Mesodermal cell (in vitro differentiated cells): ENCODE measurements at regions not wholly inside any gene's neighbourhood (a gene's known extent, or its start where the extent isn't known, plus 50 kb on each side); places are given as distances from the start of the nearest gene placed in this dataset.
A peak's percentile ranks its signal among the peaks of the same experiment; 100 is the strongest.

ENCODE experiments used
- H3K27ac ChIP-seq: 2 replicates; pipeline ENCODE4 v1.7.0; 2013; ENCODE audit warnings: mild to moderate bottlenecking, low read depth, low read length, moderate library complexity; ENCODE audit not compliant: severe bottlenecking
- H3K36me3 ChIP-seq: 2 replicates; pipeline ENCODE4 v1.7.1; 2013; ENCODE audit warnings: mild to moderate bottlenecking, low read length, moderate library complexity; ENCODE audit not compliant: control insufficient read depth, insufficient read depth
- H3K4me1 ChIP-seq: one replicate; pipeline ENCODE4 v1.7.1; 2013; ENCODE audit warnings: mild to moderate bottlenecking, low read length; ENCODE audit not compliant: insufficient read depth, control insufficient read depth, poor library complexity, severe bottlenecking
- H3K4me3 ChIP-seq: 2 replicates; pipeline ENCODE4 v1.7.0; 2013; ENCODE audit warnings: low read length, control low read depth, mild to moderate bottlenecking; ENCODE audit not compliant: insufficient read depth, poor library complexity, severe bottlenecking; ENCODE audit errors: extremely low read depth
- H3K9me3 ChIP-seq: 2 replicates; pipeline ENCODE4 v1.7.1; 2013; ENCODE audit warnings: mild to moderate bottlenecking, low read length, moderate library complexity; ENCODE audit not compliant: control insufficient read depth
- WGBS, 2 experiments: methylation state at CpG; one replicate each; pipeline ENCODE4 v1.1.5; 2013; ENCODE audit warnings: missing lambda C conversion rate in 2 of 2; ENCODE audit not compliant: insufficient coverage in 2 of 2; 5-methylcytosine and 5-hydroxymethylcytosine counted together

- H3K27ac ChIP-seq, result no peak overlapping the region
- peaks cover 26% of the 10 kb centered on the region for H3K4me1 ChIP-seq
- no peaks in the 10 kb centered on the region for H3K9me3 ChIP-seq
- 65 to 77% methylated on average over 3 of the region's 3 CpGs for WGBS, 2 experiments
- no peaks in the 10 kb centered on the region for H3K36me3 ChIP-seq
- no peak overlapping the region for H3K4me3 ChIP-seq
Measured at GRCh38 chr7:35480806-35481205, 214.1 kb downstream of the HERPUD2 start.

DNA sequence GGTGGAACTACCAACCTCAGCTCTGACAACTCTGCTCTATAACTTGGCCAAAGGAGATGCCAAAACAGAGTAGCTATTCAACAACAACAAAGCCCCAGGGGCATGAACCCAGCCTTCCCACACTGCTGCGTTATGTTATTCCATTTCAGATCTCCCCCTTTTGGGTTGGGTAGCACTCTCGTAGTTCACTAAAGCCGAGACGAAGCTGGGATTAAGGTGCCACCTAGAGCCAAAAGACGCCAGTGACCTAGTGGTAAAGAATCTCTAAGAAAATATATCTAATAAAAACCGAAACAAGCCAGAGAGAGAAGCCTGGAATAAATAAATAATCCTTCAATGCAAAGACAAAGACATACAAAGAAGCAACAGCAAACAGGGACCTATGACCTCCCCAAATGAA is 217.3 kb downstream of the HERPUD2 start:
- H3K4me3 ChIP-seq, result no peak overlapping the region
- no peak overlapping the region for H3K27ac ChIP-seq
- no peaks in the 10 kb centered on the region for H3K9me3 ChIP-seq
- no peaks in the 10 kb centered on the region for H3K36me3 ChIP-seq
- H3K4me1 ChIP-seq, result peaks cover 15% of the 10 kb centered on the region
- WGBS, 2 experiments, result 67% methylated on average over 1 of the region's 6 CpGs; no CpG with 5 or more reads in 1 of the 2 experiments

DNA sequence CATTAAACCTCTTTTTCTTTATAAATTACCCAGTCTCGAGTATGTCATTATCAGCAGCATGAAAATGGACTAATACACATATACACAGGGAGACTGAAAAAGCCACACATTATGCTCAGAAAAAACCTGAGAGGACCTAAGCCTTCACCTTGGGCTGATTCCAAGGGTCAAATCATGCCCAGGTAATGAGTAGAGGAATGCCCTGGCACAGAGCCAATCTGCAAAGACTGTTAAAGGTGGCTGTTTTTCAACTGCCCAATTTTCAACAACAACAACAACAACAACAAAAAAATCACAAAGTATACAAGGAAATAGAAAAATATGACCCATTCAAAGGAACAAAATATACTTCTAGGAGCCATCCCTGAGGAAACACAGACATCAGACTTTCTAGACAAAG is 220.2 kb upstream of the TBX20 start:
- Histone ChIP-seq H3K36me3 (no peaks in the 10 kb centered on the region), H3K27ac (no peak overlapping the region), H3K4me3 (no peak overlapping the region), H3K9me3 (no peaks in the 10 kb centered on the region), H3K4me1 (no peaks in the 10 kb centered on the region)
- 100% methylated on average over 1 of the region's 1 CpG; no CpG with 5 or more reads in 1 of the 2 experiments for WGBS, 2 experiments

DNA sequence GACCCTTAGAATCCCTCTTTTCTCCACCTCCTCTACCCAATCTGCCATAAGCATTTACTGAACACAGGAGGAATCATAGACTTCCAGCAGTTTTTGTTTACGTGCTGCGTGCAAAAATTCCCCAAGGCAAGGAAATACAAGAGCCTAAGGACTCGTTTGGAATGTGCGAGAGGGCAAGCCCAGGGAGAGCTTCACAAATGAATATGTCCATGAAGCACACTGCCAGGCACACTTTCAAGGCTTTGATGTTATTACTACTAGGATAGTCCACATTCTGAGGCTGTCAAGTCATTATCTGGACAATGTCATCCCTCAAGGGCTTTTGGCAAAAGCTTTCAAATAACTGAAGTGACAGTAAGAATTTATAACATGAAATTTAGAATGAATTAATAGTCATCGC is 214.7 kb upstream of the TBX20 start:
- no peak overlapping the region for H3K4me3 ChIP-seq
- H3K4me1 ChIP-seq, result no peaks in the 10 kb centered on the region
- 79 to 83% methylated on average over 3 to 4 of the region's 5 CpGs for WGBS, 2 experiments
- no peaks in the 10 kb centered on the region for H3K36me3 ChIP-seq
- H3K9me3 ChIP-seq, result no peaks in the 10 kb centered on the region
- H3K27ac ChIP-seq, result no peak overlapping the region

DNA sequence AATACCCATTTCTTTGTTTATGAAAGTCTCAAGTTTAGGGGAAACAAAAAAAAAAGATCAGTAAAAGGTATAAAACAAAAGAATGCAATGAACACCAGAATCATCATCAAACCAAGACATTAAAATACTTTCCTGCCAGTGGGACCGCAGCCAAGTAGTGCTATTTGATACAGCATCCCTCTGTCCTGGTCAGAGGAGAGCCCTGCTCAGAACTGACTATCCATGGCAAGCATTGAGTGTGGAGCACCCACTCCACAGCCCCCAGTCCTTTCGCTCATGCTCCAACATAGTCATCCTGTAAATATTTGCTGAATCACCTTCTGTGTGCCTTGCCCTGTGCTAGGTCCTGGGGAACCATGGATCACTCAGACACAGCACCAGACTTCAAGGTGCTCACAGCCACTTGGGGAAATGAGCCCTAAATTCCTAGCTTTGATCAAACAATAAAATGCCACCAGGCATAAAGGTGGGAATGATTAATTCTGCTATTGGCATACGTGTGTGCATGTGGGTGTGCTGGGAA is 213.6 kb upstream of the TBX20 start:
- H3K4me1 ChIP-seq, result no peaks in the 10 kb centered on the region
- WGBS, 2 experiments, result 83 to 90% methylated on average over 2 to 3 of the region's 3 CpGs
- no peak overlapping the region for H3K27ac ChIP-seq
- H3K36me3 ChIP-seq, result no peaks in the 10 kb centered on the region
- no peak overlapping the region for H3K4me3 ChIP-seq
- H3K9me3 ChIP-seq, result no peaks in the 10 kb centered on the region

GRCh38 chr7:35465791-35466336 is 212.0 kb upstream of the TBX20 start:
- no peaks in the 10 kb centered on the region for H3K4me1 ChIP-seq
- WGBS, 2 experiments, result 86 to 87% methylated on average over 14 to 16 of the region's 18 CpGs
- no peaks in the 10 kb centered on the region for H3K36me3 ChIP-seq
- no peaks in the 10 kb centered on the region for H3K9me3 ChIP-seq
- H3K27ac ChIP-seq, result no peak overlapping the region
- H3K4me3 ChIP-seq, result no peak overlapping the region

DNA sequence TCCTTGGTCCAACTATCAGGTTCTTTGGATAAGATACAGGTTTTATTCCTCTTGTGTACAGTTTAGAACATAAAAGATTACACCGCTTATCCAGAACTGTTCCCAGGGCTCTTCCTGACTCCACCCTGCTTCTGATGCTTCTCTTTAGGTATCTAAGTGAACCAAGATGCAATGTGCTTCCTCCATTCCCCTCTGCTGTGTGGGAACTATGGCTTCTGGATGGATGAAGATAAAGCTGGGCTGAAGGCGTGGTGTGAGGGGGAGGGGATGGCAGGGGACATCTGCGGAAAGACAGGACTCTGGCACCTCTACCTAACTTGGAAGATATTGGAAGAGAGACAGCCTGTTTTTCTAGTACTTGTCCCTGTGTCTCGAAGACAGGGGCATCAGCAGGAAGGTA is 209.9 kb upstream of the TBX20 start:
- 92 to 100% methylated on average over 1 to 2 of the region's 4 CpGs for WGBS, 2 experiments
- Histone ChIP-seq H3K36me3 (no peaks in the 10 kb centered on the region), H3K4me1 (no peaks in the 10 kb centered on the region), H3K27ac (no peak overlapping the region), H3K4me3 (no peak overlapping the region), H3K9me3 (peaks cover 6% of the 10 kb centered on the region)

- no CpG with 5 or more reads among the region's 3 CpGs for WGBS, 2 experiments
- Histone ChIP-seq H3K4me3 (no peak overlapping the region), H3K9me3 (peaks cover 11% of the 10 kb centered on the region), H3K4me1 (no peaks in the 10 kb centered on the region), H3K27ac (no peak overlapping the region), H3K36me3 (no peaks in the 10 kb centered on the region)
Measured at GRCh38 chr7:35463176-35463700, 209.3 kb upstream of the TBX20 start.

- no peak overlapping the region for H3K27ac ChIP-seq
- no peaks in the 10 kb centered on the region for H3K36me3 ChIP-seq
- 59 to 69% methylated on average over 54 to 57 of the region's 58 CpGs for whole genome bisulfite sequencing, 2 experiments
- H3K9me3 ChIP-seq, result peaks cover 18% of the 10 kb centered on the region
- H3K4me1 ChIP-seq, result peaks cover 7% of the 10 kb centered on the region
- peak overlapping the region; percentile 2 for H3K4me3 ChIP-seq
Measured at GRCh38 chr7:35454575-35455385, 200.9 kb upstream of the TBX20 start.

DNA sequence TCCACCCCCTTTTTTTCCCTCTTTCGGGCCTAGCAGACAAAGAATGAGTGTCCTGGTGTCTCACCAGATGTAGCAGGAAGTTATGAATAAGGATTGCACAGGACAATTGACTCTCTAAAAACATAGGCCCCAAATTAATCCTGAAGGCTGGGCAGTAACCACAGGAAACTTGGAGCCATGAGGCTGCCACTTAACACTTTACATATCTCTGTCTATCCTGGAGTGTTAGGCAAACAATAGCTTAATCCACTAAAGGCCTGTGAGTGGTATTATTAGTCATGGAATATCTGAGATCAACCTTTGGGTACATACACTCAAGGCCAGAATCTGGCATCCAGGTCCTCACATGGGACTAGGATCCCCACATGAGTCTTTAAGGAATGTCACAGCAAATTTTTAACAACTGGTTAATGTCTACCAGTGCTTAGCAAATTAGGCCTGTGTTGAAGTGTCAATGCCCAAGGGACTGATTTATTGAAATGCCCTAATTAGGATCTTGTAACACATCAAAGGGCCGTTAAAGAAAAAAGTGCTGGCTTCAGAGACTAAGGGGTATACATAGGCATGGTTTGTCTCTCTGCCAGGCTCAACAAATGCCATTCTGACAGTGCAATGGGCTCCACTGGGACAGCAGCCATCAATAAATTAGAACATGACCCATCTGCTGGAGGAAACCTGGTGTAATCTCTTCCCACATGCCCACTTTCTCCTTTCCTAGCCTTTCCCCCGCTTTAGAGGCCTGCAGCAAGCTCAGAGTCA is 196.7 kb upstream of the TBX20 start:
- 88 to 95% methylated on average over 2 of the region's 3 CpGs for WGBS, 2 experiments
- no peaks in the 10 kb centered on the region for H3K36me3 ChIP-seq
- no peaks in the 10 kb centered on the region for H3K9me3 ChIP-seq
- H3K4me1 ChIP-seq, result peaks cover 8% of the 10 kb centered on the region
- no peak overlapping the region for H3K4me3 ChIP-seq
- H3K27ac ChIP-seq, result peak overlapping the region; percentile 78
